WTC11 (cell line): ENCODE measurements at regions not wholly inside any gene's neighbourhood (a gene's known extent, or its start where the extent isn't known, plus 50 kb on each side); places are given as distances from the start of the nearest gene placed in this dataset.
A peak's percentile ranks its signal among the peaks of the same experiment; 100 is the strongest.

ENCODE experiments used
- ATAC-seq: fragments of 200-7000 bp; cut with Tn5 transposase; 2 replicates; pipeline ENCODE4 v1.10.0; 2021; ENCODE audit warnings: mild to moderate bottlenecking, moderate library complexity
- CTCF ChIA-PET: fragments of 300-600 bp; sonication (Branson Sonifier 250); formaldehyde crosslinking; loops from one replicate; lab custom pipeline; 2021; ENCODE audit warnings: antibody characterized with exemption; lab: Charles Lee
- POLR2A ChIA-PET: fragments of 350-600 bp; sonication (Branson Sonifier 250); formaldehyde crosslinking; loops from one replicate; lab custom pipeline; 2021; ENCODE audit warnings: antibody characterized with exemption; lab: Charles Lee
- DNase-seq: peaks from one replicate; pipeline ENCODE4 v3.0.0; 2021; ENCODE audit warnings: low spot score
- H3K27ac Mint-ChIP-seq: 2 replicates; pipeline ENCODE4 v1.8.0; 2021; ENCODE audit warnings: mixed read lengths
- H3K27me3 Mint-ChIP-seq: 2 replicates; pipeline ENCODE4 v1.8.0; 2021; ENCODE audit warnings: low read depth, mild to moderate bottlenecking, moderate library complexity, mixed read lengths
- H3K36me3 Mint-ChIP-seq: 2 replicates; pipeline ENCODE4 v1.8.0; 2021; ENCODE audit warnings: mixed read lengths
- H3K4me1 Mint-ChIP-seq: 2 replicates; pipeline ENCODE4 v1.8.0; 2022; ENCODE audit warnings: mixed read lengths
- H3K4me3 Mint-ChIP-seq: 2 replicates; pipeline ENCODE4 v1.8.0; 2021; ENCODE audit warnings: mild to moderate bottlenecking, moderate library complexity, mixed read lengths
- H3K9me3 Mint-ChIP-seq: 2 replicates; pipeline ENCODE4 v1.8.0; 2021; ENCODE audit warnings: mixed read lengths
- ATF2 ChIP-seq: sonication (generic); formaldehyde crosslinking; IDR thresholded peaks from 2 replicates; pipeline ENCODE4 v1.8.1; 2022; ENCODE audit warnings: low read depth, missing genetic modification reagents, borderline replicate concordance
- E2F4 ChIP-seq: sonication (generic); formaldehyde crosslinking; IDR thresholded peaks from 2 replicates; pipeline ENCODE4 v1.8.1; 2022; ENCODE audit warnings: low read depth, mild to moderate bottlenecking, moderate library complexity, missing genetic modification reagents, borderline replicate concordance
- E2F5 ChIP-seq: sonication (generic); formaldehyde crosslinking; IDR thresholded peaks from 2 replicates; pipeline ENCODE4 v1.8.1; 2022; ENCODE audit warnings: mild to moderate bottlenecking, moderate library complexity, missing genetic modification reagents
- IRF2 ChIP-seq: sonication (generic); formaldehyde crosslinking; IDR thresholded peaks from 2 replicates; pipeline ENCODE4 v1.8.0; 2022; ENCODE audit warnings: low read depth, missing genetic modification reagents, borderline replicate concordance
- JUN ChIP-seq: sonication (generic); formaldehyde crosslinking; IDR thresholded peaks from 2 replicates; pipeline ENCODE4 v1.8.0; 2023; ENCODE audit warnings: mild to moderate bottlenecking, missing genetic modification reagents
- MYBL2 ChIP-seq: sonication (generic); formaldehyde crosslinking; IDR thresholded peaks from 2 replicates; pipeline ENCODE4 v1.8.1; 2023; ENCODE audit warnings: mild to moderate bottlenecking, moderate library complexity, missing genetic modification reagents
- NR2C2 ChIP-seq: sonication (generic); formaldehyde crosslinking; IDR thresholded peaks from 2 replicates; pipeline ENCODE4 v1.8.0; 2022; ENCODE audit warnings: mild to moderate bottlenecking, missing genetic modification reagents
- SMAD4 ChIP-seq: sonication (generic); formaldehyde crosslinking; IDR thresholded peaks from 2 replicates; pipeline ENCODE4 v1.8.0; 2022; ENCODE audit warnings: mild to moderate bottlenecking, missing genetic modification reagents
- TCF7 ChIP-seq: sonication (generic); formaldehyde crosslinking; IDR thresholded peaks from 2 replicates; pipeline ENCODE4 v1.8.0; 2022; ENCODE audit warnings: mild to moderate bottlenecking, low read depth, missing genetic modification reagents, moderate library complexity
- TEAD1 ChIP-seq: sonication (generic); formaldehyde crosslinking; IDR thresholded peaks from 2 replicates; pipeline ENCODE4 v1.8.0; 2022; ENCODE audit warnings: mild to moderate bottlenecking, missing genetic modification reagents
- USF1 ChIP-seq: sonication (generic); formaldehyde crosslinking; IDR thresholded peaks from 2 replicates; pipeline ENCODE4 v1.8.0; 2022; ENCODE audit warnings: mild to moderate bottlenecking, missing genetic modification reagents
- USF2 ChIP-seq: sonication (generic); formaldehyde crosslinking; IDR thresholded peaks from 2 replicates; pipeline ENCODE4 v1.8.1; 2023; ENCODE audit warnings: mild to moderate bottlenecking, missing genetic modification reagents, moderate library complexity
- ZNF121 ChIP-seq: sonication (generic); formaldehyde crosslinking; IDR thresholded peaks from 2 replicates; pipeline ENCODE4 v1.8.0; 2023; ENCODE audit warnings: missing genetic modification reagents
- ZNF232 ChIP-seq: sonication (generic); formaldehyde crosslinking; IDR thresholded peaks from 2 replicates; pipeline ENCODE4 v1.8.0; 2022; ENCODE audit warnings: mild to moderate bottlenecking, missing genetic modification reagents
- ZNF396 ChIP-seq: fragments of 250-450 bp; sonication (Bioruptor Pico); IDR thresholded peaks from 2 replicates; pipeline ENCODE4 v1.8.0; 2021; ENCODE audit warnings: mild to moderate bottlenecking, moderate library complexity, borderline replicate concordance
- ZNF416 ChIP-seq: fragments of 250-450 bp; sonication (Bioruptor Pico); IDR thresholded peaks from 2 replicates; pipeline ENCODE4 v1.9.0; 2021; ENCODE audit warnings: mild to moderate bottlenecking, inconsistent platforms
- TF ChIP-seq, protein P1 (sequence below): fragments of 250-450 bp; sonication (Bioruptor Pico); IDR thresholded peaks from 2 replicates; pipeline ENCODE4 v1.9.0; 2021; ENCODE audit warnings: mild to moderate bottlenecking, borderline replicate concordance
- TF ChIP-seq, protein P2 (sequence below): fragments of 250-450 bp; sonication (Bioruptor Pico); IDR thresholded peaks from 2 replicates; pipeline ENCODE4 v1.8.0; 2021; ENCODE audit warnings: mild to moderate bottlenecking
- TF ChIP-seq, protein P3 (sequence below): fragments of 250-450 bp; sonication (Bioruptor Pico); IDR thresholded peaks from 2 replicates; pipeline ENCODE4 v2.1.2; 2022; ENCODE audit warnings: mild to moderate bottlenecking, moderate library complexity

GRCh38 chr12:78331181-78331580 is 500.5 kb downstream of the NAV3 start:
- ChIA-PET POLR2A (interaction anchor here (0.7 kb wide), 1 partner anchor 145 kb away, joined by 8 read pairs; no protein-coding TSS in a partner anchor), CTCF (interaction anchor here (1.2 kb wide), 1 partner anchor 101 kb away, joined by 5 read pairs; no protein-coding TSS in a partner anchor)
- Mint-ChIP-seq H3K27ac (no peak overlapping the region), H3K4me3 (no peak overlapping the region), H3K36me3 (no peaks in the 10 kb centered on the region), H3K27me3 (no peaks in the 10 kb centered on the region), H3K4me1 (peaks cover 4% of the 10 kb centered on the region), H3K9me3 (no peaks in the 10 kb centered on the region)
- ATAC-seq (no peak), DNase-seq (no peak)
- TF ChIP-seq E2F5 (CRISPR knock-in tag), result no peak
- TF ChIP-seq ZNF396 (CRISPR knock-in tag), result no peak
- TF ChIP-seq TCF7 (CRISPR knock-in tag), result no peak
- TF ChIP-seq USF1 (CRISPR knock-in tag), result no peak
- no peak for TF ChIP-seq TEAD1 (CRISPR knock-in tag)
- TF ChIP-seq, protein P1, sequence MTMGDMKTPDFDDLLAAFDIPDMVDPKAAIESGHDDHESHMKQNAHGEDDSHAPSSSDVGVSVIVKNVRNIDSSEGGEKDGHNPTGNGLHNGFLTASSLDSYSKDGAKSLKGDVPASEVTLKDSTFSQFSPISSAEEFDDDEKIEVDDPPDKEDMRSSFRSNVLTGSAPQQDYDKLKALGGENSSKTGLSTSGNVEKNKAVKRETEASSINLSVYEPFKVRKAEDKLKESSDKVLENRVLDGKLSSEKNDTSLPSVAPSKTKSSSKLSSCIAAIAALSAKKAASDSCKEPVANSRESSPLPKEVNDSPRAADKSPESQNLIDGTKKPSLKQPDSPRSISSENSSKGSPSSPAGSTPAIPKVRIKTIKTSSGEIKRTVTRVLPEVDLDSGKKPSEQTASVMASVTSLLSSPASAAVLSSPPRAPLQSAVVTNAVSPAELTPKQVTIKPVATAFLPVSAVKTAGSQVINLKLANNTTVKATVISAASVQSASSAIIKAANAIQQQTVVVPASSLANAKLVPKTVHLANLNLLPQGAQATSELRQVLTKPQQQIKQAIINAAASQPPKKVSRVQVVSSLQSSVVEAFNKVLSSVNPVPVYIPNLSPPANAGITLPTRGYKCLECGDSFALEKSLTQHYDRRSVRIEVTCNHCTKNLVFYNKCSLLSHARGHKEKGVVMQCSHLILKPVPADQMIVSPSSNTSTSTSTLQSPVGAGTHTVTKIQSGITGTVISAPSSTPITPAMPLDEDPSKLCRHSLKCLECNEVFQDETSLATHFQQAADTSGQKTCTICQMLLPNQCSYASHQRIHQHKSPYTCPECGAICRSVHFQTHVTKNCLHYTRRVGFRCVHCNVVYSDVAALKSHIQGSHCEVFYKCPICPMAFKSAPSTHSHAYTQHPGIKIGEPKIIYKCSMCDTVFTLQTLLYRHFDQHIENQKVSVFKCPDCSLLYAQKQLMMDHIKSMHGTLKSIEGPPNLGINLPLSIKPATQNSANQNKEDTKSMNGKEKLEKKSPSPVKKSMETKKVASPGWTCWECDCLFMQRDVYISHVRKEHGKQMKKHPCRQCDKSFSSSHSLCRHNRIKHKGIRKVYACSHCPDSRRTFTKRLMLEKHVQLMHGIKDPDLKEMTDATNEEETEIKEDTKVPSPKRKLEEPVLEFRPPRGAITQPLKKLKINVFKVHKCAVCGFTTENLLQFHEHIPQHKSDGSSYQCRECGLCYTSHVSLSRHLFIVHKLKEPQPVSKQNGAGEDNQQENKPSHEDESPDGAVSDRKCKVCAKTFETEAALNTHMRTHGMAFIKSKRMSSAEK (CRISPR knock-in tag), result no peak
- no peak for TF ChIP-seq ATF2
- TF ChIP-seq NR2C2, result no peak
- TF ChIP-seq, protein P2, sequence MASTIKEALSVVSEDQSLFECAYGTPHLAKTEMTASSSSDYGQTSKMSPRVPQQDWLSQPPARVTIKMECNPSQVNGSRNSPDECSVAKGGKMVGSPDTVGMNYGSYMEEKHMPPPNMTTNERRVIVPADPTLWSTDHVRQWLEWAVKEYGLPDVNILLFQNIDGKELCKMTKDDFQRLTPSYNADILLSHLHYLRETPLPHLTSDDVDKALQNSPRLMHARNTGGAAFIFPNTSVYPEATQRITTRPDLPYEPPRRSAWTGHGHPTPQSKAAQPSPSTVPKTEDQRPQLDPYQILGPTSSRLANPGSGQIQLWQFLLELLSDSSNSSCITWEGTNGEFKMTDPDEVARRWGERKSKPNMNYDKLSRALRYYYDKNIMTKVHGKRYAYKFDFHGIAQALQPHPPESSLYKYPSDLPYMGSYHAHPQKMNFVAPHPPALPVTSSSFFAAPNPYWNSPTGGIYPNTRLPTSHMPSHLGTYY, result no peak
- TF ChIP-seq, protein P3, sequence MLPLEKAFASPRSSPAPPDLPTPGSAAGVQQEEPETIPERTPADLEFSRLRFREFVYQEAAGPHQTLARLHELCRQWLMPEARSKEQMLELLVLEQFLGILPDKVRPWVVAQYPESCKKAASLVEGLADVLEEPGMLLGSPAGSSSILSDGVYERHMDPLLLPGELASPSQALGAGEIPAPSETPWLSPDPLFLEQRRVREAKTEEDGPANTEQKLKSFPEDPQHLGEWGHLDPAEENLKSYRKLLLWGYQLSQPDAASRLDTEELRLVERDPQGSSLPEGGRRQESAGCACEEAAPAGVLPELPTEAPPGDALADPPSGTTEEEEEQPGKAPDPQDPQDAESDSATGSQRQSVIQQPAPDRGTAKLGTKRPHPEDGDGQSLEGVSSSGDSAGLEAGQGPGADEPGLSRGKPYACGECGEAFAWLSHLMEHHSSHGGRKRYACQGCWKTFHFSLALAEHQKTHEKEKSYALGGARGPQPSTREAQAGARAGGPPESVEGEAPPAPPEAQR (CRISPR knock-in tag), result no peak
- no peak for TF ChIP-seq ZNF416 (CRISPR knock-in tag)
- TF ChIP-seq JUN, result no peak

GRCh38 chr12:78331753-78332152 is 501.1 kb downstream of the NAV3 start:
- CTCF ChIA-PET, result interaction anchor here (1.2 kb wide), 1 partner anchor 102 kb away, joined by 5 read pairs; no protein-coding TSS in a partner anchor
- Mint-ChIP-seq H3K27me3 (no peaks in the 10 kb centered on the region), H3K36me3 (no peaks in the 10 kb centered on the region), H3K9me3 (peaks cover 1% of the 10 kb centered on the region; the same call in 1 of the 2 replicates), H3K4me1 (peaks cover 4% of the 10 kb centered on the region), H3K4me3 (no peak overlapping the region), H3K27ac (0 out of 2 replicates have a peak overlapping the region, but pooled peaks have one; percentile 85)
- DNase-seq (no peak), ATAC-seq (peak; percentile 69)
- TF ChIP-seq SMAD4 (CRISPR knock-in tag), result no peak
- TF ChIP-seq ZNF121 (CRISPR knock-in tag), result no peak
- no peak for TF ChIP-seq MYBL2
- no peak for TF ChIP-seq ZNF232
- no peak for TF ChIP-seq ZNF396 (CRISPR knock-in tag)
- no peak for TF ChIP-seq IRF2
- no peak for TF ChIP-seq USF2 (CRISPR knock-in tag)
- TF ChIP-seq E2F4 (CRISPR knock-in tag), result no peak
- POLR2A ChIA-PET, result no interaction called here
